Anterior cingulate cortex (tissue), 58 donors: ENCODE measurements at regions not wholly inside any gene's neighbourhood (a gene's known extent, or its start where the extent isn't known, plus 50 kb on each side); places are given as distances from the start of the nearest gene placed in this dataset.
A peak's percentile ranks its signal among the peaks of the same experiment; 100 is the strongest.

Experiments used
- DNase-seq, 58 donors: peaks; one replicate each; lab custom pipeline; 2025; lab: John Stamatoyannopoulos, UW

DNA sequence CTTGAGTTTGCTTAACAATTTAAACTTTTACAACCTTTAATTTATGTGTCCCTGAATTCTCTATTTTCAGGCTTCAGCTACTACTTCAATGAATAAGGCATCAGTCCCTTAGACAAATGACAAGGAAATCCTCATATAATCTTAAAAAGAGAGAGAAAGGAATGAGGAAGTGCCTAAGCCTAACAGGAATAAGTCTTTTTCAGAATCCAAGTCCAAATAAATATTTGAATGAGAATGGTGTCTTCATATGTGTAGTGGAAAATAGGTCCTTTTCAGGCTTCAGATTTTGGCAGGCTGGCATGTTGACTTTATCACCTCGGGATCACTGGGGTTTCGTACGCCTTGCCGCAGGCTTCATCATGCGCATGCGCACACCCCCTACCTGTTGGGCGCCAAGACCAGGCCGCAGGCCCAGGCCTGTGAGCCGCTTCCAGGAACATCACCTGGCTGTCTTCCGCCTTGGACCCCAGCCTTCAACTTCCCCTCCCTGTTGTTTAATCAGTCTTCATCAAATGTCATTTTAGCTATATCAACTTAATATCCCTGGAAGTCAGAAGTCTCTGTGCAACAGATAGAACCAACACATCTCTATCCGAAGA lies 334.5 kb downstream of the SOX2 start:
- no peak for DNase-seq

GRCh38 chr3:182050932-182051331 lies 339.2 kb downstream of the SOX2 start:
- no peak for DNase-seq

- no peak for DNase-seq
Measured at GRCh38 chr3:182052332-182052731, 340.6 kb downstream of the SOX2 start.

- DNase-seq = no peak
Measured at GRCh38 chr3:182052757-182053156, 341.0 kb downstream of the SOX2 start.

DNA sequence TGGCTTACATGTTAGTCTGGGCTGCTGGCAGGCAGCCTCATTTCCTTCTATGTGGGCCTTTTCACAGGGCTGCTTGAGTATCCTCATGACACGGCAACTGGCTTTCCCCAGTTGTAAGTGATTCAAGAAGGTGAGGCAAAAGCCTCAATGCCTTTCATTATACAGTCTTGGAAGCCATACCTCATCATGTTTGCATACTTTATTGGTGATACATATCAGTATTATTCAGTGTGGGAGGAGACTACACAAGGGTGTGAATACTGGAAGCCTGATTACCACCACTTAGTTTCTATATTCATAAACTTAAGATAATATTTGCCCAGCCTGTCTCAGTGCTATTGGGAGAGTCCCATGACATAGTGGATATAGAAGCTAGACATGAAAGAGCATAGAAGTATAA lies 346.8 kb downstream of the SOX2 start:
- no peak for DNase-seq

DNA sequence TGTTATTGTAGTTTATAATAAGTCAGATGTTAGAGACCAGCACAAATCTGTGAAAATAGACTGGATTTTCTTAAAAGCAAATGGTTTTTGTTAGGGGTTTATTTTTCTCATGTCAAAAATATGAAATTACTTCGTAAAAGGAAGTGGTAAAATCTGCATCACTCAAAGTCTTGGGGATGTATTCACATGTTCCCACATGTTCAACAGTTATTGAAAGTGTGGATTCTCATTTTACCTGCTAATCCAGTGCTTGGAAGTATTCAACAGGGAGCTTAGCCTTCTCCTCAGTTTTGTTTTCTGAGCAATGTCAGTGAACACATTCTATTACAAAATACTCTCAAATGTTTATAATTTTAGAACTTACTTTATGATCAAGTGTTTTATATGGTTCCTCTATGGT lies 352.0 kb downstream of the SOX2 start:
- no peak for DNase-seq

GRCh38 chr3:182067423-182067822 lies 355.7 kb downstream of the SOX2 start:
- no peak for DNase-seq

GRCh38 chr3:182078316-182078715 lies 366.6 kb downstream of the SOX2 start:
- no peak for DNase-seq

DNA sequence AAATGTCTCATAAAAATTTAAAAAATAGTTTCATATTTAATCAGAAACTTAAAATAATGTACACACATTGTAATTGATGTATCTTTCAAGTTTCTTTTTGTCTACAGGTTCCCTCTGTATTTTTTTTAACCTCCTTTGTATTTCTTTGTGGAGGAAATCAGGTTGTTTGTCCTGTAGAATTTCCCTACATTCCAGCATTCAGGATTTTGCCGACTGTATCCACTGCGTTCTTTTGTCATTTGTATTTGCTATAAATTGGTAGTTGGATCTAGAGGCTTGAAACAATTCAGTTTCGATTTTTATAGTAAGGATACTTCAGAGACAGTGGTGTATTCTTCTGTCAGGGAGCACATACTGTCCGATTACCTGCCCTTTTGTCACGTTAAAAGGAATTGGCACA lies 367.2 kb downstream of the SOX2 start:
- no peak for DNase-seq

DNA sequence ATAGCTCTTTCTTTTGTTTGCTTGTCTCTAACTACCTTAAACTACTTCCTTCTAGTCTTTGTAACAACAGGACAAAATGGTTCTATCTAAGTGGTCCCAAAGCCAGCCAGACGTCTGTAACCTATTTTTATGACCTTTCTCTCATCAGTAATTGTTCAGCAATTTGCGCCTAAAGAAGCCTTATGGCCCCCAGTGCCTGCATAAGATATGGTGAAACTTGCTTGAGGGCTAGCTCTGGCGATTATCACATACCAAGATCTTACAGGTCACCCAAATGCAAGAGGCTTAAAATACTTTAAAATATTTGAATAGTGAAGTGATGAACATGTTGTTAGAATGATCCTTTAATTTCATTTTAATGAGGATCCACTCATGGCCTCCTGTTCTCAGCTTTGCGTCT lies 369.4 kb downstream of the SOX2 start:
- no peak for DNase-seq

- no peak for DNase-seq
Measured at GRCh38 chr3:182083112-182083511, 371.4 kb downstream of the SOX2 start.

DNA sequence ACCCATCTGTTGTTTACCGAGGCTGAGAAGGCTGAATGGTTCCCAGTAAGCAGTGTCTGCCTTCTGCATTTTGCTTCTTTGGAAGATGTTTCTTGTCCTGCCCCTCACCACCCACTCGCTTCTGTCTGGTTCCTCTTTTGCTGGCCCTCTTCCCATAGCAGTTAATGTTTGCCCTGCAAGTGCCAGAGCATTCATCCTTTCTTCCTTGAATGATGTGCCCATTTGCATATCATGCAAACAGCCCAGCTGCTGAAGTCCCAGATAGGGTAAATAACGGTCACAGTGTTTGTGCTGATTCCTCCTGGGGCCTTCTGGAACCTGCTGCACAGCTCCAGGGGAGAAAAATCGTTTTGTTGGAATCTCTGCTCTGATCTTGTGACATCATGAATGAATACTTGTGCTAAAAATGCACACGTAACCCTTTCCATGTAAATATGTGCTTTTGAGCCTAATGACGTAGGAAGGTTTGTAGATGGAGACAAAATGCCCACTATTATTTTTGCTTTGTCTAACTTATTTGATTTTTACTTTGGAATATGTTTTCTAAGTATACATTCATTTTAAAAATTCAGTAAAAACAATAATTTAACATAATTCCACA lies 381.0 kb downstream of the SOX2 start:
- peak in 55 of 58 donors; percentile 2 to 85 (median 46) for DNase-seq

GRCh38 chr3:182094321-182094720 lies 382.6 kb downstream of the SOX2 start:
- no peak for DNase-seq

GRCh38 chr3:182104881-182105280 lies 393.2 kb downstream of the SOX2 start:
- DNase-seq = no peak

DNA sequence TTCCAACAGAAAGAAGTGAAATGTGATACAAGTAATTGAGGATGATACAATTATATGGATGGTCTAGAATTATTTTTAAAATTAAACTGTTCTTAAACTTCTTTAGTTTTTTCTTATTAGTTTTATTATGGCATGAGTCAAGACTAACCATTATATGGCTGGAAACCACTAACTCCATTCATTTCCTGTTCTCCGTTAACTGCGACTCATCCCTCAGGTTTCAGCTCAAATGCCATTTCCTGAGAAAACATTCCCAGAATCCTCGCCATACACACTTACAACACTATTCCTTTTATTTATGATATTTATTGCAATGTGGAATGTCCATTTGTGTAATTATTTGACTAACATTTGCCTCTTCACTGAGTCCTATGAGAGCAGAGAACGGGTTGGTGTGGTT lies 394.1 kb downstream of the SOX2 start:
- DNase-seq = no peak

GRCh38 chr3:182108371-182108770 lies 396.6 kb downstream of the SOX2 start:
- DNase-seq = no peak

GRCh38 chr3:182111967-182112366 lies 400.2 kb downstream of the SOX2 start:
- no peak for DNase-seq

- no peak for DNase-seq
Measured at GRCh38 chr3:182115328-182116015, 403.7 kb downstream of the SOX2 start.

DNA sequence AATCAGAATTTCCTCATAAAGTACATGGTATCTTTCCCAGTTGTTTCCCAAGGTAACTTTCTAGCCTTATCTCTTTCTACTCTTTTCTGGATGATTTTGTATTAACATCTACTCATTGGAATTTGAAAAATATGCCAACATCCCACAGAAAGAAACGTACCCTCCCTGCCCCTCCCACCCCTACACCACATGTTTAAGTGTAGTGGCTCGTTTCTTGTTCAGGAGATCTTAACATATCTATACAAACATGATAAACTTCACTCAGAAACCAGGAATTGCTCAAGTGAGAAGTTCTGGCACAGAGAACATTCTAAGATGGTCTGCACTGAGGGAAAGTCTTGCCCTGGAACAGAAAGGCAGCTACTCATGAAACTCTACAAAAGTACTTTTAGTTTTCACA lies 404.7 kb downstream of the SOX2 start:
- no peak for DNase-seq

GRCh38 chr3:182117131-182117530 lies 405.4 kb downstream of the SOX2 start:
- no peak for DNase-seq

- no peak for DNase-seq
Measured at GRCh38 chr3:182117583-182117982, 405.9 kb downstream of the SOX2 start.

DNA sequence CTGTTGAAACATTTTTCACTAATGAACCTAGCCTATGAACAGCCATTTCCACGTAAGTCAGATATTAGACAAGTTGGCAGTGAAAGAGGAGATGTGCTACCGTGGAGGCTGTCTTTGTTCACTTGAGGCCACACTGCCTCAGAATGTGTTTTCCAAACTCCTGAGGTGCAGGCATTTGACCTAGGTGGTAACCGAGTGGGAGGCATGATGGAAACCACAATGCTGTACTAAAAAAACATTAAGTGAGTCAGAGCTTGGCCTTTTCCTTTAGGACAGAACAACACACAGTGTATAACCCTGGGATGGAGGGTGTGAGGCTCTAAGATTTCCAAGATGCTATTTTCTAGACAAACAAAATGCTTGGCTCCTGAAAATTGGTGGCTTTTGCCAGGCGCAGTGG lies 406.3 kb downstream of the SOX2 start:
- DNase-seq = no peak
